Stimulated activated naive CD8-positive, alpha-beta T cell treated with anti-CD3 and anti-CD28 coated beads, Interleukin-15, Interleukin-2, amounts not matched to agents 100 ng/mL and 50 ng/mL, for 24 hours (primary cell): ENCODE measurements at regions not wholly inside any gene's neighbourhood (a gene's known extent, or its start where the extent isn't known, plus 50 kb on each side); places are given as distances from the start of the nearest gene placed in this dataset.

Experiments used
- H3K27ac Mint-ChIP-seq: one replicate; pipeline ENCODE4 v1.8.0; 2021; ENCODE audit warnings: mild to moderate bottlenecking, mixed read lengths
- H3K27me3 Mint-ChIP-seq: one replicate; pipeline ENCODE4 v1.8.0; 2021; ENCODE audit warnings: mixed read lengths
- H3K36me3 Mint-ChIP-seq: one replicate; pipeline ENCODE4 v1.8.0; 2021; ENCODE audit warnings: low read depth, mixed read lengths
- H3K4me1 Mint-ChIP-seq: one replicate; pipeline ENCODE4 v1.8.0; 2021; ENCODE audit warnings: low read depth, mixed read lengths
- H3K4me3 Mint-ChIP-seq: one replicate; pipeline ENCODE4 v1.8.0; 2021; ENCODE audit warnings: mild to moderate bottlenecking, mixed read lengths
- H3K9me3 Mint-ChIP-seq: one replicate; pipeline ENCODE4 v1.8.0; 2021; ENCODE audit warnings: mixed read lengths

- Mint-ChIP-seq H3K9me3 (no peaks in the 10 kb centered on the region), H3K4me1 (no peaks in the 10 kb centered on the region), H3K36me3 (no peaks in the 10 kb centered on the region), H3K27me3 (no peaks in the 10 kb centered on the region), H3K27ac (no peak overlapping the region), H3K4me3 (no peak overlapping the region)
Measured at GRCh38 chr4:128606173-128606572, 203.3 kb upstream of the JADE1 start.

GRCh38 chr4:128604840-128605239 is 204.7 kb upstream of the JADE1 start:
- Mint-ChIP-seq H3K4me3 (no peak overlapping the region), H3K27ac (no peak overlapping the region), H3K27me3 (no peaks in the 10 kb centered on the region), H3K36me3 (no peaks in the 10 kb centered on the region), H3K9me3 (no peaks in the 10 kb centered on the region), H3K4me1 (no peaks in the 10 kb centered on the region)

- Mint-ChIP-seq H3K9me3 (no peaks in the 10 kb centered on the region), H3K27ac (no peak overlapping the region), H3K27me3 (no peaks in the 10 kb centered on the region), H3K36me3 (no peaks in the 10 kb centered on the region), H3K4me1 (no peaks in the 10 kb centered on the region), H3K4me3 (no peak overlapping the region)
Measured at GRCh38 chr4:128604204-128604603, 205.3 kb upstream of the JADE1 start.

- Mint-ChIP-seq H3K4me1 (no peaks in the 10 kb centered on the region), H3K36me3 (no peaks in the 10 kb centered on the region), H3K27ac (no peak overlapping the region), H3K9me3 (no peaks in the 10 kb centered on the region), H3K4me3 (no peak overlapping the region), H3K27me3 (peaks cover 3% of the 10 kb centered on the region)
Measured at GRCh38 chr4:128603081-128603480, 206.4 kb upstream of the JADE1 start.

GRCh38 chr4:128601991-128602695 is 207.4 kb upstream of the JADE1 start:
- no peak overlapping the region for H3K4me3 Mint-ChIP-seq
- peaks cover 4% of the 10 kb centered on the region for H3K27me3 Mint-ChIP-seq
- no peaks in the 10 kb centered on the region for H3K9me3 Mint-ChIP-seq
- H3K36me3 Mint-ChIP-seq = no peaks in the 10 kb centered on the region
- H3K4me1 Mint-ChIP-seq = no peaks in the 10 kb centered on the region
- H3K27ac Mint-ChIP-seq = no peak overlapping the region

GRCh38 chr4:128600996-128601871 is 208.3 kb upstream of the JADE1 start:
- Mint-ChIP-seq H3K4me3 (no peak overlapping the region), H3K36me3 (no peaks in the 10 kb centered on the region), H3K27ac (no peak overlapping the region), H3K4me1 (no peaks in the 10 kb centered on the region), H3K9me3 (no peaks in the 10 kb centered on the region), H3K27me3 (peaks cover 11% of the 10 kb centered on the region)

GRCh38 chr4:128600410-128600809 is 209.1 kb upstream of the JADE1 start:
- Mint-ChIP-seq H3K4me1 (no peaks in the 10 kb centered on the region), H3K27me3 (peaks cover 11% of the 10 kb centered on the region)

GRCh38 chr4:128597500-128597899 is 212.0 kb upstream of the JADE1 start:
- H3K27me3 Mint-ChIP-seq = peaks cover 18% of the 10 kb centered on the region
- H3K4me1 Mint-ChIP-seq = no peaks in the 10 kb centered on the region
- no peak overlapping the region for H3K27ac Mint-ChIP-seq
- H3K4me3 Mint-ChIP-seq = no peak overlapping the region
- H3K9me3 Mint-ChIP-seq = peaks cover 15% of the 10 kb centered on the region
- H3K36me3 Mint-ChIP-seq = no peaks in the 10 kb centered on the region

More at GRCh38 chr4:128600410-128600809, 209.1 kb upstream of the JADE1 start:
- Mint-ChIP-seq H3K27ac (no peak overlapping the region), H3K36me3 (no peaks in the 10 kb centered on the region), H3K9me3 (peaks cover 4% of the 10 kb centered on the region), H3K4me3 (no peak overlapping the region)

GRCh38 chr4:128596853-128597252 is 212.6 kb upstream of the JADE1 start:
- peaks cover 18% of the 10 kb centered on the region for H3K27me3 Mint-ChIP-seq
- H3K4me1 Mint-ChIP-seq = no peaks in the 10 kb centered on the region
- peaks cover 15% of the 10 kb centered on the region for H3K9me3 Mint-ChIP-seq
- H3K36me3 Mint-ChIP-seq = no peaks in the 10 kb centered on the region
- no peak overlapping the region for H3K4me3 Mint-ChIP-seq
- H3K27ac Mint-ChIP-seq = no peak overlapping the region

- peaks cover 18% of the 10 kb centered on the region for H3K27me3 Mint-ChIP-seq
- no peaks in the 10 kb centered on the region for H3K36me3 Mint-ChIP-seq
- H3K9me3 Mint-ChIP-seq = peaks cover 15% of the 10 kb centered on the region
- H3K27ac Mint-ChIP-seq = no peak overlapping the region
- no peak overlapping the region for H3K4me3 Mint-ChIP-seq
- no peaks in the 10 kb centered on the region for H3K4me1 Mint-ChIP-seq
Measured at GRCh38 chr4:128596115-128596514, 213.4 kb upstream of the JADE1 start.

GRCh38 chr4:128591482-128591881 is 218.0 kb upstream of the JADE1 start:
- H3K9me3 Mint-ChIP-seq = peaks cover 15% of the 10 kb centered on the region
- no peak overlapping the region for H3K27ac Mint-ChIP-seq
- no peaks in the 10 kb centered on the region for H3K36me3 Mint-ChIP-seq
- H3K27me3 Mint-ChIP-seq = peaks cover 10% of the 10 kb centered on the region
- no peak overlapping the region for H3K4me3 Mint-ChIP-seq
- no peaks in the 10 kb centered on the region for H3K4me1 Mint-ChIP-seq

- no peak overlapping the region for H3K27ac Mint-ChIP-seq
- no peaks in the 10 kb centered on the region for H3K4me1 Mint-ChIP-seq
- H3K27me3 Mint-ChIP-seq = peaks cover 8% of the 10 kb centered on the region
- peaks cover 13% of the 10 kb centered on the region for H3K9me3 Mint-ChIP-seq
- H3K36me3 Mint-ChIP-seq = no peaks in the 10 kb centered on the region
- H3K4me3 Mint-ChIP-seq = no peak overlapping the region
Measured at GRCh38 chr4:128590773-128591172, 218.7 kb upstream of the JADE1 start.

GRCh38 chr4:128590034-128590740 is 219.3 kb upstream of the JADE1 start:
- H3K4me3 Mint-ChIP-seq = no peak overlapping the region
- peaks cover 11% of the 10 kb centered on the region for H3K9me3 Mint-ChIP-seq
- H3K27me3 Mint-ChIP-seq = peaks cover 8% of the 10 kb centered on the region
- no peaks in the 10 kb centered on the region for H3K36me3 Mint-ChIP-seq
- H3K4me1 Mint-ChIP-seq = no peaks in the 10 kb centered on the region
- no peak overlapping the region for H3K27ac Mint-ChIP-seq

GRCh38 chr4:128589384-128589965 is 220.0 kb upstream of the JADE1 start:
- H3K36me3 Mint-ChIP-seq = no peaks in the 10 kb centered on the region
- no peak overlapping the region for H3K27ac Mint-ChIP-seq
- H3K4me1 Mint-ChIP-seq = no peaks in the 10 kb centered on the region
- H3K27me3 Mint-ChIP-seq = peaks cover 3% of the 10 kb centered on the region
- no peak overlapping the region for H3K4me3 Mint-ChIP-seq
- peaks cover 7% of the 10 kb centered on the region for H3K9me3 Mint-ChIP-seq

- Mint-ChIP-seq H3K4me3 (no peak overlapping the region), H3K27ac (no peak overlapping the region), H3K9me3 (no peaks in the 10 kb centered on the region), H3K27me3 (no peaks in the 10 kb centered on the region), H3K36me3 (no peaks in the 10 kb centered on the region), H3K4me1 (no peaks in the 10 kb centered on the region)
Measured at GRCh38 chr4:128587382-128587781, 222.1 kb upstream of the JADE1 start.
